Hepatocyte (in vitro differentiated cells): ENCODE measurements at regions not wholly inside any gene's neighbourhood (a gene's known extent, or its start where the extent isn't known, plus 50 kb on each side); places are given as distances from the start of the nearest gene placed in this dataset.

Experiments
- CTCF ChIP-seq: fragments of 200-600 bp; sonication (generic); IDR thresholded peaks from 2 replicates; pipeline ENCODE4 v1.5.1; 2016; ENCODE audit warnings: antibody characterized with exemption, mild to moderate bottlenecking; ENCODE audit not compliant: poor library complexity
- EZH2 ChIP-seq: fragments of 200-600 bp; sonication (generic); IDR thresholded peaks from 2 replicates; pipeline ENCODE4 v1.6.1; 2016; ENCODE audit warnings: antibody characterized with exemption, mild to moderate bottlenecking, borderline replicate concordance

- no peak for TF ChIP-seq CTCF
- no peak for TF ChIP-seq EZH2
Observed at GRCh38 chr4:89411539-89412309, 104.1 kb upstream of the GPRIN3 start.
